Chondrocyte (in vitro differentiated cells): ENCODE measurements at regions not wholly inside any gene's neighbourhood (a gene's known extent, or its start where the extent isn't known, plus 50 kb on each side); places are given as distances from the start of the nearest gene placed in this dataset.
"Not testable (repeated sequence)": the region's sequence is repeated elsewhere in the genome, so short reads cannot be mapped to it uniquely, and the experiment has no call there.

Experiments
- DNase-seq: peaks from one replicate; pipeline ENCODE4 v3.0.0; 2021; ENCODE audit warnings: mixed read lengths, low spot score
- H3K27ac Mint-ChIP-seq: one replicate; pipeline ENCODE4 v1.8.0; 2021; ENCODE audit warnings: mild to moderate bottlenecking, moderate library complexity, mixed read lengths; ENCODE audit not compliant: unreplicated experiment
- H3K27me3 Mint-ChIP-seq: 2 replicates; pipeline ENCODE4 v1.8.0; 2021; ENCODE audit warnings: low read depth, mixed read lengths
- H3K36me3 Mint-ChIP-seq: 2 replicates; pipeline ENCODE4 v1.8.0; 2021; ENCODE audit warnings: low read depth, mixed read lengths
- H3K4me1 Mint-ChIP-seq: 2 replicates; pipeline ENCODE4 v1.8.0; 2021; ENCODE audit warnings: low read depth, mild to moderate bottlenecking, mixed read lengths
- H3K4me3 Mint-ChIP-seq: one replicate; pipeline ENCODE4 v1.8.0; 2021; ENCODE audit warnings: mild to moderate bottlenecking, moderate library complexity, mixed read lengths; ENCODE audit not compliant: unreplicated experiment
- H3K9me3 Mint-ChIP-seq: 2 replicates; pipeline ENCODE4 v1.8.0; 2021; ENCODE audit warnings: low read depth, mixed read lengths
- CTCF ChIP-seq: fragments of 200-600 bp; sonication (generic); IDR thresholded peaks from 2 replicates; pipeline ENCODE4 v1.5.0; 2021; ENCODE audit warnings: antibody characterized with exemption, mild to moderate bottlenecking, moderate library complexity

- not testable (repeated sequence) for H3K27ac Mint-ChIP-seq, H3K4me3 Mint-ChIP-seq, DNase-seq, H3K4me1 Mint-ChIP-seq, H3K36me3 Mint-ChIP-seq, H3K9me3 Mint-ChIP-seq
- H3K27me3 Mint-ChIP-seq = peaks cover 35% of the 10 kb centered on the region
Measured at GRCh38 chr6:27773542-27774263, 138.5 kb downstream of the OR2B2 start.

- Mint-ChIP-seq H3K27me3 (peaks cover 31% of the 10 kb centered on the region), H3K27ac (peak overlapping the region; percentile 8), H3K36me3 (peaks cover 2% of the 10 kb centered on the region), H3K4me3 (peak overlapping the region; percentile 58), H3K4me1 (peaks cover 6% of the 10 kb centered on the region), H3K9me3 (no peaks in the 10 kb centered on the region)
- peak; percentile 97 for TF ChIP-seq CTCF
- no peak for DNase-seq
Measured at GRCh38 chr6:27772261-27773001, 139.8 kb downstream of the OR2B2 start.

GRCh38 chr6:27771235-27771634 is 141.0 kb downstream of the OR2B2 start:
- H3K36me3 Mint-ChIP-seq = peaks cover 2% of the 10 kb centered on the region
- peaks cover 6% of the 10 kb centered on the region for H3K4me1 Mint-ChIP-seq
- no peaks in the 10 kb centered on the region for H3K9me3 Mint-ChIP-seq
- H3K27me3 Mint-ChIP-seq = peaks cover 26% of the 10 kb centered on the region
- no peak for TF ChIP-seq CTCF
- no peak overlapping the region for H3K4me3 Mint-ChIP-seq
- no peak for DNase-seq
- no peak overlapping the region for H3K27ac Mint-ChIP-seq

- H3K4me1 Mint-ChIP-seq = peaks cover 6% of the 10 kb centered on the region
- TF ChIP-seq CTCF = no peak
- no peak overlapping the region for H3K4me3 Mint-ChIP-seq
- no peak overlapping the region for H3K27ac Mint-ChIP-seq
- H3K36me3 Mint-ChIP-seq = peaks cover 2% of the 10 kb centered on the region
- no peak for DNase-seq
- H3K27me3 Mint-ChIP-seq = peaks cover 26% of the 10 kb centered on the region
- no peaks in the 10 kb centered on the region for H3K9me3 Mint-ChIP-seq
Measured at GRCh38 chr6:27770724-27771123, 141.5 kb downstream of the OR2B2 start.

- Mint-ChIP-seq H3K36me3 (no peaks in the 10 kb centered on the region), H3K9me3 (no peaks in the 10 kb centered on the region), H3K4me3 (no peak overlapping the region), H3K27ac (no peak overlapping the region), H3K27me3 (peaks cover 26% of the 10 kb centered on the region), H3K4me1 (peaks cover 6% of the 10 kb centered on the region)
- no peak for TF ChIP-seq CTCF
- DNase-seq = no peak
Measured at GRCh38 chr6:27768556-27768955, 143.6 kb downstream of the OR2B2 start.
